IMR-90 (cell line): ENCODE measurements at regions not wholly inside any gene's neighbourhood (a gene's known extent, or its start where the extent isn't known, plus 50 kb on each side); places are given as distances from the start of the nearest gene placed in this dataset.

ENCODE experiments used
- ATAC-seq: fragments of 200-7000 bp; cut with Tn5 transposase; 2 replicates; pipeline ENCODE4 v1.9.1; 2020; ENCODE audit warnings: low read depth, mild to moderate bottlenecking, moderate library complexity
- BruUV-seq: library from RNA; stranded (reverse); fragments of 400-500 nt; replicated peaks from 2 replicates; lab custom pipeline; 2021; lab: Mats Ljungman, UMichigan
- CTCF ChIA-PET: fragments of 300-600 bp; formaldehyde crosslinking; extraction: SDS; loops from one replicate; lab custom pipeline; 2021; ENCODE audit warnings: antibody characterized with exemption; lab: Yijun Ruan, JAX
- POLR2A ChIA-PET: fragments of 300-600 bp; sonication (Branson Sonifier 250); formaldehyde crosslinking; loops from one replicate; lab custom pipeline; 2022; ENCODE audit warnings: antibody characterized with exemption; ENCODE audit not compliant: unreplicated experiment; lab: Charles Lee
- DNase-seq: peaks from one replicate; pipeline ENCODE4 v3.0.0; 2013
- H2AFZ ChIP-seq: replicated peaks from 2 replicates; pipeline ENCODE3; 2013; ENCODE audit warnings: low read length, mild to moderate bottlenecking; ENCODE audit not compliant: poor library complexity
- H2AK5ac ChIP-seq: 2 replicates; pipeline ENCODE4 v1.6.1; 2013; ENCODE audit warnings: low read depth, low read length, inconsistent platforms
- H2AK9ac ChIP-seq: replicated peaks from 2 replicates; pipeline ENCODE3; 2013; ENCODE audit warnings: mild to moderate bottlenecking, low read depth, low read length, moderate library complexity; ENCODE audit not compliant: poor library complexity
- H2BK120ac ChIP-seq: 2 replicates; pipeline ENCODE4 v1.6.1; 2013; ENCODE audit warnings: low read depth, low read length, inconsistent platforms
- H2BK15ac ChIP-seq: 3 replicates; pipeline ENCODE4 v1.6.1; 2013; ENCODE audit warnings: low read depth, low read length, inconsistent platforms
- H2BK20ac ChIP-seq: 2 replicates; pipeline ENCODE4 v1.6.1; 2013; ENCODE audit warnings: low read depth, mild to moderate bottlenecking, inconsistent platforms, low read length, moderate library complexity
- H2BK5ac ChIP-seq: 2 replicates; pipeline ENCODE4 v1.6.1; 2013; ENCODE audit warnings: mild to moderate bottlenecking, low read depth, low read length, inconsistent platforms; ENCODE audit not compliant: poor library complexity, severe bottlenecking
- H3K14ac ChIP-seq: replicated peaks from 2 replicates; pipeline ENCODE4 v1.6.1; 2013; ENCODE audit warnings: low read depth, low read length, inconsistent platforms
- H3K18ac ChIP-seq: 2 replicates; pipeline ENCODE4 v1.6.1; 2013; ENCODE audit warnings: low read depth, low read length, control low read depth
- H3K23ac ChIP-seq: 2 replicates; pipeline ENCODE4 v1.6.1; 2013; ENCODE audit warnings: low read depth, low read length, inconsistent platforms
- H3K27ac ChIP-seq: 2 replicates; pipeline ENCODE4 v1.5.1; 2013; ENCODE audit warnings: mild to moderate bottlenecking, control low read depth, low read length; ENCODE audit not compliant: insufficient read depth
- H3K27me3 ChIP-seq: 2 replicates; pipeline ENCODE4 v1.6.1; 2013; ENCODE audit warnings: low read length; ENCODE audit not compliant: control insufficient read depth, insufficient read depth
- H3K36me3 ChIP-seq: 2 replicates; pipeline ENCODE4 v1.6.1; 2013; ENCODE audit warnings: low read length, mixed read lengths; ENCODE audit not compliant: control insufficient read depth, insufficient read depth
- H3K4ac ChIP-seq: 2 replicates; pipeline ENCODE4 v1.6.1; 2013; ENCODE audit warnings: low read depth, low read length, inconsistent platforms
- H3K4me1 ChIP-seq: 2 replicates; pipeline ENCODE4 v1.6.1; 2013; ENCODE audit warnings: low read length, mixed read lengths; ENCODE audit not compliant: control insufficient read depth, insufficient read depth
- H3K4me2 ChIP-seq: 2 replicates; pipeline ENCODE4 v1.6.1; 2013; ENCODE audit warnings: low read depth, mild to moderate bottlenecking, control low read depth, low read length, moderate library complexity
- H3K4me3 ChIP-seq: 2 replicates; pipeline ENCODE4 v1.5.1; 2013; ENCODE audit warnings: low read depth, mild to moderate bottlenecking, control low read depth, low read length, moderate library complexity; ENCODE audit not compliant: insufficient read depth
- H3K56ac ChIP-seq: 2 replicates; pipeline ENCODE4 v1.6.1; 2013; ENCODE audit warnings: low read length, inconsistent platforms; ENCODE audit not compliant: insufficient read depth; ENCODE audit errors: extremely low read depth
- H3K79me1 ChIP-seq, 2 experiments: 2 replicates each; pipeline ENCODE4 v1.6.1; 2013; ENCODE audit warnings: low read length in 2 of 2, inconsistent platforms in 1 of 2, low read depth in 1 of 2
- H3K9ac ChIP-seq: 2 replicates; pipeline ENCODE4 v1.6.1; 2013; ENCODE audit warnings: low read depth, low read length, control low read depth
- H3K9me1 ChIP-seq: 2 replicates; pipeline ENCODE4 v1.6.1; 2013; ENCODE audit warnings: low read length, inconsistent platforms; ENCODE audit not compliant: insufficient read depth
- H3K9me3 ChIP-seq: 2 replicates; pipeline ENCODE4 v1.6.1; 2013; ENCODE audit warnings: low read length; ENCODE audit not compliant: control insufficient read depth, insufficient read depth
- H4K20me1 ChIP-seq: 2 replicates; pipeline ENCODE4 v1.6.1; 2013; ENCODE audit warnings: low read length, inconsistent platforms; ENCODE audit not compliant: insufficient read depth
- H4K5ac ChIP-seq: 2 replicates; pipeline ENCODE4 v1.6.1; 2013; ENCODE audit warnings: mild to moderate bottlenecking, low read depth, low read length, control low read depth
- H4K8ac ChIP-seq, 2 experiments: 2 replicates each; pipeline ENCODE4 v1.6.1; 2013; ENCODE audit warnings: low read depth in 2 of 2, low read length in 2 of 2, control low read depth in 1 of 2, inconsistent platforms in 1 of 2
- H4K91ac ChIP-seq: 2 replicates; pipeline ENCODE4 v1.6.1; 2013; ENCODE audit warnings: low read depth, low read length, inconsistent platforms; ENCODE audit not compliant: insufficient read depth
- BHLHE40 ChIP-seq: fragments of 150-350 bp; IDR thresholded peaks from 2 replicates; pipeline ENCODE4 v1.6.1; 2016; ENCODE audit warnings: mild to moderate bottlenecking, low read depth, low read length
- CEBPB ChIP-seq: IDR thresholded peaks from 2 replicates; pipeline ENCODE4 v1.6.1; 2012; ENCODE audit warnings: low read depth, low read length, improper control_type of control experiment
- CHD1 ChIP-seq: IDR thresholded peaks from 2 replicates; pipeline ENCODE4 v1.6.1; 2012; ENCODE audit warnings: low read depth, low read length, improper control_type of control experiment
- CTCF ChIP-seq: conservative IDR thresholded peaks from 2 replicates; pipeline ENCODE4 v1.5.1; 2012; ENCODE audit warnings: mild to moderate bottlenecking, low read depth, low read length, improper control_type of control experiment
- FOS ChIP-seq: fragments of 150-350 bp; IDR thresholded peaks from 2 replicates; pipeline ENCODE4 v1.6.1; 2016; ENCODE audit warnings: low read depth, low read length
- MAFK ChIP-seq: IDR thresholded peaks from 2 replicates; pipeline ENCODE4 v1.6.1; 2012; ENCODE audit warnings: low read depth, low read length, improper control_type of control experiment
- MAZ ChIP-seq: IDR thresholded peaks from 2 replicates; pipeline ENCODE4 v1.6.1; 2012; ENCODE audit warnings: low read depth, mild to moderate bottlenecking, low read length, improper control_type of control experiment, moderate library complexity, borderline replicate concordance
- NFE2L2 ChIP-seq: fragments of 150-350 bp; IDR thresholded peaks from 2 replicates; pipeline ENCODE4 v1.6.1; 2016; ENCODE audit warnings: low read depth, mild to moderate bottlenecking, low read length
- RAD21 ChIP-seq: IDR thresholded peaks from 2 replicates; pipeline ENCODE4 v1.6.1; 2012; ENCODE audit warnings: low read length, improper control_type of control experiment
- RCOR1 ChIP-seq: IDR thresholded peaks from 2 replicates; pipeline ENCODE4 v1.6.1; 2012; ENCODE audit warnings: mild to moderate bottlenecking, low read length, improper control_type of control experiment; ENCODE audit not compliant: insufficient replicate concordance
- RFX5 ChIP-seq: IDR thresholded peaks from 2 replicates; pipeline ENCODE4 v1.8.0; 2012; ENCODE audit warnings: low read depth, mild to moderate bottlenecking, low read length, moderate library complexity
- SMC3 ChIP-seq: fragments of 150-350 bp; IDR thresholded peaks from 2 replicates; pipeline ENCODE4 v1.6.1; 2016; ENCODE audit warnings: low read depth, mild to moderate bottlenecking, antibody characterized with exemption, low read length, moderate library complexity
- WGBS, 2 experiments: methylation state at CpG; one replicate each; pipeline versions ENCODE4 v1.1.5 to v1.1.7; 2013; ENCODE audit warnings: missing lambda C conversion rate in 2 of 2; ENCODE audit not compliant: insufficient read length in 1 of 2; ENCODE audit errors: extremely low coverage in 2 of 2; 5-methylcytosine and 5-hydroxymethylcytosine counted together
- dilution Hi-C: fragments of 300-500 bp; cut with HindIII; formaldehyde crosslinking; loops from one replicate; pipeline ENCODE4 v1.14.3; 2018; ENCODE audit warnings: low sequenced_read_pairs; ENCODE audit not compliant: unreplicated experiment
- in situ Hi-C: fragments of 300-500 bp; cut with MboI; formaldehyde crosslinking; loops from 3 replicates; pipeline ENCODE4 v1.14.3; 2019; ENCODE audit warnings: low sequenced_read_pairs, inconsistent platforms, mixed read lengths
- intact Hi-C: fragments of 100-400 bp; cut with micrococcal nuclease; formaldehyde crosslinking; loops from 2 replicates; pipeline ENCODE4 v1.10.0; 2022
- TF ChIP-seq, protein P1 (sequence below): fragments of 150-350 bp; IDR thresholded peaks from 2 replicates; pipeline ENCODE4 v1.6.1; 2016; ENCODE audit warnings: low read depth, mild to moderate bottlenecking, low read length, moderate library complexity, borderline replicate concordance
- TF ChIP-seq, protein P2 (sequence below): fragments of 150-350 bp; IDR thresholded peaks from 2 replicates; pipeline ENCODE4 v1.6.1; 2017; ENCODE audit warnings: mild to moderate bottlenecking, antibody characterized with exemption, low read length, low read depth

GRCh38 chr12:43636725-43637463 is 84.9 kb upstream of the ADAMTS20 start:
- no peak overlapping the region for H4K91ac ChIP-seq
- no CpG with 5 or more reads among the region's 1 CpG for WGBS, 2 experiments
- intact Hi-C loops (no loop called here), dilution Hi-C loops (no loop called here), in situ Hi-C loops (no loop called here)
- H3K36me3 ChIP-seq = no peaks in the 10 kb centered on the region
- H3K9me1 ChIP-seq = no peaks in the 10 kb centered on the region
- no peaks in the 10 kb centered on the region for H3K79me1 ChIP-seq
- H3K27me3 ChIP-seq = no peaks in the 10 kb centered on the region; the same call in 1 of the 2 replicates
- no peak overlapping the region for H2BK120ac ChIP-seq
- DNase-seq (no peak), ATAC-seq (no peak)
- no peak overlapping the region for H3K4ac ChIP-seq
- no peak overlapping the region for H2AFZ ChIP-seq
- H3K27ac ChIP-seq = no peak overlapping the region
- H3K23ac ChIP-seq = no peak overlapping the region
- POLR2A ChIA-PET = no interaction called here
- no peak overlapping the region for H3K56ac ChIP-seq
- no peak overlapping the region for H3K9ac ChIP-seq
- no peak overlapping the region for H2BK15ac ChIP-seq
- H3K18ac ChIP-seq = no peak overlapping the region
- no peak overlapping the region for H4K5ac ChIP-seq
- H3K14ac ChIP-seq = no peak overlapping the region
- no TSS peak for BruUV-seq
- TF ChIP-seq MAFK = no peak
- no peak for TF ChIP-seq SMC3
- TF ChIP-seq, protein P1, sequence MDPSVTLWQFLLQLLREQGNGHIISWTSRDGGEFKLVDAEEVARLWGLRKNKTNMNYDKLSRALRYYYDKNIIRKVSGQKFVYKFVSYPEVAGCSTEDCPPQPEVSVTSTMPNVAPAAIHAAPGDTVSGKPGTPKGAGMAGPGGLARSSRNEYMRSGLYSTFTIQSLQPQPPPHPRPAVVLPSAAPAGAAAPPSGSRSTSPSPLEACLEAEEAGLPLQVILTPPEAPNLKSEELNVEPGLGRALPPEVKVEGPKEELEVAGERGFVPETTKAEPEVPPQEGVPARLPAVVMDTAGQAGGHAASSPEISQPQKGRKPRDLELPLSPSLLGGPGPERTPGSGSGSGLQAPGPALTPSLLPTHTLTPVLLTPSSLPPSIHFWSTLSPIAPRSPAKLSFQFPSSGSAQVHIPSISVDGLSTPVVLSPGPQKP = no peak
- no peak for TF ChIP-seq RAD21
- TF ChIP-seq CEBPB = no peak
- TF ChIP-seq MAZ = no peak
- no peak for TF ChIP-seq FOS
- TF ChIP-seq CHD1 = no peak
- TF ChIP-seq CTCF = no peak
- no peak for TF ChIP-seq RCOR1
- TF ChIP-seq BHLHE40 = no peak
- TF ChIP-seq, protein P2, sequence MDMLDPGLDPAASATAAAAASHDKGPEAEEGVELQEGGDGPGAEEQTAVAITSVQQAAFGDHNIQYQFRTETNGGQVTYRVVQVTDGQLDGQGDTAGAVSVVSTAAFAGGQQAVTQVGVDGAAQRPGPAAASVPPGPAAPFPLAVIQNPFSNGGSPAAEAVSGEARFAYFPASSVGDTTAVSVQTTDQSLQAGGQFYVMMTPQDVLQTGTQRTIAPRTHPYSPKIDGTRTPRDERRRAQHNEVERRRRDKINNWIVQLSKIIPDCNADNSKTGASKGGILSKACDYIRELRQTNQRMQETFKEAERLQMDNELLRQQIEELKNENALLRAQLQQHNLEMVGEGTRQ = no peak
- no peak for TF ChIP-seq NFE2L2
- no peak for TF ChIP-seq RFX5
- no peaks in the 10 kb centered on the region for H3K9me3 ChIP-seq
- H2BK5ac ChIP-seq = no peak overlapping the region
- CTCF ChIA-PET = no interaction called here
- H4K8ac ChIP-seq = no peak overlapping the region
- no peak overlapping the region for H2AK9ac ChIP-seq
- no peak overlapping the region for H3K4me3 ChIP-seq
- no peaks in the 10 kb centered on the region for H4K20me1 ChIP-seq
- H3K4me2 ChIP-seq = no peak overlapping the region
- no peak overlapping the region for H2BK20ac ChIP-seq
- no peaks in the 10 kb centered on the region for H3K4me1 ChIP-seq
- no peak overlapping the region for H2AK5ac ChIP-seq
